PFSK-1 (cell line): ENCODE measurements at regions not wholly inside any gene's neighbourhood (a gene's known extent, or its start where the extent isn't known, plus 50 kb on each side); places are given as distances from the start of the nearest gene placed in this dataset.

Experiments used
- FOXP2 ChIP-seq: optimal IDR thresholded peaks from 2 replicates; pipeline ENCODE3; 2011; ENCODE audit warnings: borderline replicate concordance, control low read depth, inconsistent platforms; ENCODE audit not compliant: insufficient read depth; ENCODE audit errors: extremely low read length, extremely low read depth
- POLR2AphosphoS5 ChIP-seq: IDR thresholded peaks from 2 replicates; pipeline ENCODE4 v1.6.1; 2012; ENCODE audit warnings: low read depth, mild to moderate bottlenecking, control low read depth, low read length, moderate library complexity
- SIN3A ChIP-seq: IDR thresholded peaks from 2 replicates; pipeline ENCODE4 v1.6.1; 2012; ENCODE audit warnings: mild to moderate bottlenecking, low read length, moderate library complexity, borderline replicate concordance; ENCODE audit not compliant: insufficient read depth
- TAF1 ChIP-seq: IDR thresholded peaks from 2 replicates; pipeline ENCODE4 v1.6.1; 2012; ENCODE audit warnings: low read length, control low read depth, borderline replicate concordance; ENCODE audit not compliant: insufficient read depth
- TF ChIP-seq, protein P1 (sequence below), 2 experiments: IDR thresholded peaks; 2 replicates each; pipeline versions ENCODE4 v1.6.1 to v1.8.0; 2011 to 2012; ENCODE audit warnings: low read depth in 2 of 2, low read length in 2 of 2, control low read depth in 1 of 2, inconsistent platforms in 1 of 2, mild to moderate bottlenecking in 1 of 2, moderate library complexity in 1 of 2; ENCODE audit not compliant: insufficient read depth in 1 of 2

DNA sequence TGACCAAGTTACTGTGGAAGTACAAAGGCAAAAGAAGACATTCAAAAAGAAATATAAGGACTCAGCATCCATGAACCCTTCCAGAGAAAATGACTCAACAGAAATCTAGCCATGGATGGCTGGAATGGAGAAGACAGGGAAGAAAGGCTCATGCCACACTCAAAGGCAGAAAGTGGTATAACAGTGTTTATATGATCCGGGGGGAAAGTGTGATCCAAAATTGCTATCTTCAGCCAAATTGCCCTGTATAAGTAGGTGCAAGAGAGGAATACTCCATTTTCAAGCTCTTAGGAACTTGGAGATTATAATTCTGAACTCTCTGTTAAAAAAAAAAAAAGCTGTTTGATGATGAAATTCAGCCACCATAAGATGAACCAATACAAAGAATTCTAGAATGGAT lies 81.8 kb upstream of the TENM4 start:
- no peak for TF ChIP-seq POLR2AphosphoS5
- no peak for TF ChIP-seq SIN3A
- no peak for TF ChIP-seq TAF1
- TF ChIP-seq, protein P1, sequence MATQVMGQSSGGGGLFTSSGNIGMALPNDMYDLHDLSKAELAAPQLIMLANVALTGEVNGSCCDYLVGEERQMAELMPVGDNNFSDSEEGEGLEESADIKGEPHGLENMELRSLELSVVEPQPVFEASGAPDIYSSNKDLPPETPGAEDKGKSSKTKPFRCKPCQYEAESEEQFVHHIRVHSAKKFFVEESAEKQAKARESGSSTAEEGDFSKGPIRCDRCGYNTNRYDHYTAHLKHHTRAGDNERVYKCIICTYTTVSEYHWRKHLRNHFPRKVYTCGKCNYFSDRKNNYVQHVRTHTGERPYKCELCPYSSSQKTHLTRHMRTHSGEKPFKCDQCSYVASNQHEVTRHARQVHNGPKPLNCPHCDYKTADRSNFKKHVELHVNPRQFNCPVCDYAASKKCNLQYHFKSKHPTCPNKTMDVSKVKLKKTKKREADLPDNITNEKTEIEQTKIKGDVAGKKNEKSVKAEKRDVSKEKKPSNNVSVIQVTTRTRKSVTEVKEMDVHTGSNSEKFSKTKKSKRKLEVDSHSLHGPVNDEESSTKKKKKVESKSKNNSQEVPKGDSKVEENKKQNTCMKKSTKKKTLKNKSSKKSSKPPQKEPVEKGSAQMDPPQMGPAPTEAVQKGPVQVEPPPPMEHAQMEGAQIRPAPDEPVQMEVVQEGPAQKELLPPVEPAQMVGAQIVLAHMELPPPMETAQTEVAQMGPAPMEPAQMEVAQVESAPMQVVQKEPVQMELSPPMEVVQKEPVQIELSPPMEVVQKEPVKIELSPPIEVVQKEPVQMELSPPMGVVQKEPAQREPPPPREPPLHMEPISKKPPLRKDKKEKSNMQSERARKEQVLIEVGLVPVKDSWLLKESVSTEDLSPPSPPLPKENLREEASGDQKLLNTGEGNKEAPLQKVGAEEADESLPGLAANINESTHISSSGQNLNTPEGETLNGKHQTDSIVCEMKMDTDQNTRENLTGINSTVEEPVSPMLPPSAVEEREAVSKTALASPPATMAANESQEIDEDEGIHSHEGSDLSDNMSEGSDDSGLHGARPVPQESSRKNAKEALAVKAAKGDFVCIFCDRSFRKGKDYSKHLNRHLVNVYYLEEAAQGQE (IDR thresholded peaks at IDR 0.05; ENCODE audit: insufficient read depth in 1 of 2, low read depth in 2 of 2, low read length in 2 of 2), result no peak
- TF ChIP-seq FOXP2, result no peak

DNA sequence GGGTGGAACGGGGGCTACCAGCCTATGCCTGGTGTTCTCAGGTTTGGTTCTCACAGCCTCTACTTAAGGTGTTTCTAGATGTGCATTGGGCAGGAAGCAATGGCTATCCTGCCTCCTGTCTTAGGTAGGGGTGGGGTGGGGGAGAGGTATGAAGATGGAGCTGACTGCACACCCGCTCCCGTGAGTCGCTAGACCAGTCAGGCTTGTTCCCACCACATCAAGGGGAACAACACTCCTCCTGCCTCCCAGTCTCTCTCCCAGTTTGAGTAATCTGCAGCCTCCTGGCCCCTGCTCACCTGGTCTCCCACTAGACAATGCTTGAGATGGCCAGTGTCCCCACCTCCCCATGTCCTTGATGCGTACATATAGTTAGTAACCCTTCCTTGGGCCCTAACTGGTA lies 79.3 kb upstream of the TENM4 start:
- TF ChIP-seq SIN3A (no peak), FOXP2 (no peak), POLR2AphosphoS5 (no peak), TAF1 (no peak)
- TF ChIP-seq, protein P1 (IDR thresholded peaks at IDR 0.05; ENCODE audit: insufficient read depth in 1 of 2, low read depth in 2 of 2, low read length in 2 of 2), result no peak

DNA sequence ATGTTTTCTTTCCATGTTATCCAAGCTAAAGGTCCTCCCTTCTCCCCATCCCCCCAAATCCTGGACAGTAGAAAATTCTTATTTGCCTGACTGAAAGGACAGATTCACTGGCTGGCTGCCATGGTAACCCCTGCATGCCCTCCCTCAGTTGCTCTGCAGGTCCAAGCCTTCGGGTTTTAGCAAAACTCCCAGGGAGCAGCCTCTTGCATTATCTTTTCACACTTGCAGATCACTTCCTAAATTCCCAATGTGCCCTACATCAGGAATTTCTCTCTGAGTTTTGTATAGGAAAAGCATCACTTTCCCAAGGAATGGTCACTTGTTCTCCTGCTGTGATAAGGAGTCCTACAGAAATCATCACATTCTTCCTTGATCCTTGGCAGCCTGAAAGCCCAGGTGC lies 75.0 kb upstream of the TENM4 start:
- no peak for TF ChIP-seq SIN3A
- TF ChIP-seq, protein P1 (IDR thresholded peaks at IDR 0.05; ENCODE audit: insufficient read depth in 1 of 2, low read depth in 2 of 2, low read length in 2 of 2), result no peak
- no peak for TF ChIP-seq TAF1
- TF ChIP-seq FOXP2, result no peak
- no peak for TF ChIP-seq POLR2AphosphoS5

DNA sequence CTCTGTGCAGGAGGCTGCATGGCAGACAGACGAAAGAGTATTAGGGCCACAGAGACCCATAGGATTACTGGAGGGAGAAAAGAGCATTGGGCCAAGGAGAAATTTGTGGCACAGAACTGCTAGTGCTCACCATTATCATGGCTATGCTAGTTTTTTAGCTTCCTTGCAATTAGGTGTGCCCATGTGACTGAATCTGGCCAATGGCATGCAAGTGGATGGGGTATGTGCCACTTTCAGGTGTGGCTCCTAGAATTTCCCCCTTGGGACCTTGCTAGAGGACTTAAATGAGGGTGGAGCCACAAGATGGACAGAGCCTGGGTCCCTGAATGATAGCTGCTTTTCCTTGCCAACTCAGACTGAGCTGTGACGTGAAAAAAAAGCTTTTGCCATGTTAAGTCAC lies 73.9 kb upstream of the TENM4 start:
- TF ChIP-seq POLR2AphosphoS5 (no peak), FOXP2 (no peak), SIN3A (no peak), TAF1 (no peak)
- TF ChIP-seq, protein P1 (IDR thresholded peaks at IDR 0.05; ENCODE audit: insufficient read depth in 1 of 2, low read depth in 2 of 2, low read length in 2 of 2), result no peak

DNA sequence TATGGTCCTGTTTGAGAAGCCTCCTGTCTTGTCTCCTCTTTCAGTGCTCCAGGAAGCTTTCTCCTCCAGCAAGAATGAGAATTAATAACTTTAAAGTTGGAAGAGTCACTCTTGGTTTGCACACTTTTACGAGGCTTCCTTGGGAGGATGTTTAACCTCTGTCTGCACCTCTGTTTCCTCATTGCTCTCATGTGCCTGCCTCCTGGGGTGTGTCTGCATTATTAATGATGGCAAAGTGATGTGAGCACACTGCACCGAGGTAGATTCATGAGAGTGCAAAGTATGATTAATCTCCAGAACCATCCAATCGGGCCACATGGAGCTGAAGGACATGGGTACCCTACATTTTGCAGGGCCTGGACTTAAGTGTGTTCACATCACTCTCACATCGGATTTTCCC lies 73.5 kb upstream of the TENM4 start:
- no peak for TF ChIP-seq SIN3A
- no peak for TF ChIP-seq POLR2AphosphoS5
- TF ChIP-seq, protein P1 (IDR thresholded peaks at IDR 0.05; ENCODE audit: insufficient read depth in 1 of 2, low read depth in 2 of 2, low read length in 2 of 2), result no peak
- TF ChIP-seq TAF1, result no peak
- TF ChIP-seq FOXP2, result no peak
